SH-SY5Y (cell line): ENCODE measurements at regions not wholly inside any gene's neighbourhood (a gene's known extent, or its start where the extent isn't known, plus 50 kb on each side); places are given as distances from the start of the nearest gene placed in this dataset.

Experiments
- GATA2 ChIP-seq: IDR thresholded peaks from 2 replicates; pipeline ENCODE4 v1.6.1; 2011; ENCODE audit warnings: mild to moderate bottlenecking, low read depth, low read length
- GATA3 ChIP-seq: IDR thresholded peaks from 2 replicates; pipeline ENCODE4 v1.6.1; 2011; ENCODE audit warnings: low read depth, mild to moderate bottlenecking, low read length, moderate library complexity

- no peak for TF ChIP-seq GATA3
- no peak for TF ChIP-seq GATA2
Measured at GRCh38 chr2:147027436-147027835, 817.4 kb upstream of the ACVR2A start.
